Ishikawa (cell line): ENCODE measurements at regions not wholly inside any gene's neighbourhood (a gene's known extent, or its start where the extent isn't known, plus 50 kb on each side); places are given as distances from the start of the nearest gene placed in this dataset.

ENCODE experiments used
- CEBPB ChIP-seq: IDR thresholded peaks from 2 replicates; pipeline ENCODE4 v1.6.1; 2012
- CREB1 ChIP-seq: IDR thresholded peaks from 2 replicates; pipeline ENCODE4 v1.6.1; 2012; ENCODE audit warnings: low read depth
- EGR1 ChIP-seq: IDR thresholded peaks from 2 replicates; pipeline ENCODE4 v1.6.1; 2012
- EP300 ChIP-seq: IDR thresholded peaks from 2 replicates; pipeline ENCODE4 v1.6.1; 2012; ENCODE audit warnings: borderline replicate concordance
- FOXM1 ChIP-seq: IDR thresholded peaks from 2 replicates; pipeline ENCODE4 v1.6.1; 2012; ENCODE audit warnings: low read depth, borderline replicate concordance
- NFIC ChIP-seq: IDR thresholded peaks from 2 replicates; pipeline ENCODE4 v1.6.1; 2012
- RAD21 ChIP-seq: IDR thresholded peaks from 2 replicates; pipeline ENCODE4 v1.6.1; 2012; ENCODE audit warnings: low read depth
- TAF1 ChIP-seq: IDR thresholded peaks from 2 replicates; pipeline ENCODE4 v1.6.1; 2012; ENCODE audit warnings: low read depth, mild to moderate bottlenecking
- TCF12 ChIP-seq: IDR thresholded peaks from 2 replicates; pipeline ENCODE4 v1.6.1; 2012; ENCODE audit warnings: low read depth
- TEAD4 ChIP-seq: IDR thresholded peaks from 2 replicates; pipeline ENCODE4 v1.6.1; 2012
- YY1 ChIP-seq: IDR thresholded peaks from 2 replicates; pipeline ENCODE4 v1.6.1; 2012; ENCODE audit warnings: low read depth
- ZBTB7A ChIP-seq: IDR thresholded peaks from 2 replicates; pipeline ENCODE4 v1.6.1; 2012; ENCODE audit warnings: low read depth
- TF ChIP-seq, protein P1 (sequence below): IDR thresholded peaks from 2 replicates; pipeline ENCODE4 v1.6.1; 2012
- TF ChIP-seq, protein P2 (sequence below): IDR thresholded peaks from 2 replicates; pipeline ENCODE4 v1.6.1; 2012; ENCODE audit warnings: low read depth, mild to moderate bottlenecking
- TF ChIP-seq, protein P3 (sequence below): IDR thresholded peaks from 2 replicates; pipeline ENCODE4 v1.6.1; 2012

DNA sequence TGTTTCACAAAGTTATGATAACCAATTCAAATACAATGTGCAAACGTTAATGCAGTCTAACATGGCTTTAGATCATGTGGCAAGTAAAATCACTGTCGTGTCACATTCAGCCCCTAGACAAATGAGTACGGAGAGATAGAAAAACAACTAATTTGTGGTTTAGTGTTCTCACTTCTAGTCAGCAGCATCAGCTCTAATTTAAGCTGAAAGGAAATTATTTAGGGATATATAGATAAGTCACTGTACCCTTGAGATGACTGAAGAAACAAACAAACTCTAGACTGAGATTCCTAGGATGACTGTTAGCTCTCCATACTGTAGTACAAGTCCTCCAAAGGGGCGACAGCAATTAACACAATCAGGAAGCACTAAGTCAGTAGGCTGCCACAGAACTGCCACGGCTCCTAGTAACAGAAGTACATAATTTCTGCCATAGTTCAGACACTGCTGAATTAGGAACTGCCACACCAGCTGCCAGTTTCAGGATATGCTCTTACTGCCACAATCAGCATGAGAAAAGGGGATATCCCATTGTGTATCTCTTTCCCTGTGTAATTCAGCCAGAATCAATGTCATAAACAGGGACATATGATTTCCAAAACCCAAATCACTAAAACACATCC lies 150.4 kb upstream of the NEGR1 start:
- TF ChIP-seq TAF1: no peak
- no peak for TF ChIP-seq FOXM1
- TF ChIP-seq TCF12: no peak
- no peak for TF ChIP-seq EP300
- TF ChIP-seq, protein P1, sequence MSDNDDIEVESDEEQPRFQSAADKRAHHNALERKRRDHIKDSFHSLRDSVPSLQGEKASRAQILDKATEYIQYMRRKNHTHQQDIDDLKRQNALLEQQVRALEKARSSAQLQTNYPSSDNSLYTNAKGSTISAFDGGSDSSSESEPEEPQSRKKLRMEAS: no peak
- TF ChIP-seq, protein P2, sequence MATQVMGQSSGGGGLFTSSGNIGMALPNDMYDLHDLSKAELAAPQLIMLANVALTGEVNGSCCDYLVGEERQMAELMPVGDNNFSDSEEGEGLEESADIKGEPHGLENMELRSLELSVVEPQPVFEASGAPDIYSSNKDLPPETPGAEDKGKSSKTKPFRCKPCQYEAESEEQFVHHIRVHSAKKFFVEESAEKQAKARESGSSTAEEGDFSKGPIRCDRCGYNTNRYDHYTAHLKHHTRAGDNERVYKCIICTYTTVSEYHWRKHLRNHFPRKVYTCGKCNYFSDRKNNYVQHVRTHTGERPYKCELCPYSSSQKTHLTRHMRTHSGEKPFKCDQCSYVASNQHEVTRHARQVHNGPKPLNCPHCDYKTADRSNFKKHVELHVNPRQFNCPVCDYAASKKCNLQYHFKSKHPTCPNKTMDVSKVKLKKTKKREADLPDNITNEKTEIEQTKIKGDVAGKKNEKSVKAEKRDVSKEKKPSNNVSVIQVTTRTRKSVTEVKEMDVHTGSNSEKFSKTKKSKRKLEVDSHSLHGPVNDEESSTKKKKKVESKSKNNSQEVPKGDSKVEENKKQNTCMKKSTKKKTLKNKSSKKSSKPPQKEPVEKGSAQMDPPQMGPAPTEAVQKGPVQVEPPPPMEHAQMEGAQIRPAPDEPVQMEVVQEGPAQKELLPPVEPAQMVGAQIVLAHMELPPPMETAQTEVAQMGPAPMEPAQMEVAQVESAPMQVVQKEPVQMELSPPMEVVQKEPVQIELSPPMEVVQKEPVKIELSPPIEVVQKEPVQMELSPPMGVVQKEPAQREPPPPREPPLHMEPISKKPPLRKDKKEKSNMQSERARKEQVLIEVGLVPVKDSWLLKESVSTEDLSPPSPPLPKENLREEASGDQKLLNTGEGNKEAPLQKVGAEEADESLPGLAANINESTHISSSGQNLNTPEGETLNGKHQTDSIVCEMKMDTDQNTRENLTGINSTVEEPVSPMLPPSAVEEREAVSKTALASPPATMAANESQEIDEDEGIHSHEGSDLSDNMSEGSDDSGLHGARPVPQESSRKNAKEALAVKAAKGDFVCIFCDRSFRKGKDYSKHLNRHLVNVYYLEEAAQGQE: no peak
- TF ChIP-seq YY1: no peak
- no peak for TF ChIP-seq TEAD4
- TF ChIP-seq CREB1: no peak
- no peak for TF ChIP-seq ZBTB7A
- no peak for TF ChIP-seq NFIC

DNA sequence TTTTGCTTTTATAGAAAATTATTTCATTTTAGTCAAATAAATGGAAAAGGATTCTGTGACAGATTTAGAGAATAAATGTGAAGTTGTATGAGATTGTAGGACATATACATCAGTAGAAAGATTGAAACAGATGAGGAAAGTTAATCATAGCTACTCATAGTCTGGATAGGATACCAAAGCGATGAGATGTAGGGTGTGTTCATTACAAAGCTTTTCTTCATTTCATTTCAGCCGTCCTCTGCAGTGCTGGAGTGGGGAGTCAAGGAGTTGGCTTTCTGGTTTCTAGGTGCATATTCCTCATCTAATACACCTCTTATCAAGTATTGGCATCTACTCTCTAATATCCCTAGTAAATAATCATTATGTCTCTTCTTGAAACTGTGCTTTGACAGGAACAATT lies 149.5 kb upstream of the NEGR1 start:
- TF ChIP-seq, protein P3, sequence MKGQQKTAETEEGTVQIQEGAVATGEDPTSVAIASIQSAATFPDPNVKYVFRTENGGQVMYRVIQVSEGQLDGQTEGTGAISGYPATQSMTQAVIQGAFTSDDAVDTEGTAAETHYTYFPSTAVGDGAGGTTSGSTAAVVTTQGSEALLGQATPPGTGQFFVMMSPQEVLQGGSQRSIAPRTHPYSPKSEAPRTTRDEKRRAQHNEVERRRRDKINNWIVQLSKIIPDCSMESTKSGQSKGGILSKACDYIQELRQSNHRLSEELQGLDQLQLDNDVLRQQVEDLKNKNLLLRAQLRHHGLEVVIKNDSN: no peak
- TF ChIP-seq, protein P2: no peak
- no peak for TF ChIP-seq TAF1

DNA sequence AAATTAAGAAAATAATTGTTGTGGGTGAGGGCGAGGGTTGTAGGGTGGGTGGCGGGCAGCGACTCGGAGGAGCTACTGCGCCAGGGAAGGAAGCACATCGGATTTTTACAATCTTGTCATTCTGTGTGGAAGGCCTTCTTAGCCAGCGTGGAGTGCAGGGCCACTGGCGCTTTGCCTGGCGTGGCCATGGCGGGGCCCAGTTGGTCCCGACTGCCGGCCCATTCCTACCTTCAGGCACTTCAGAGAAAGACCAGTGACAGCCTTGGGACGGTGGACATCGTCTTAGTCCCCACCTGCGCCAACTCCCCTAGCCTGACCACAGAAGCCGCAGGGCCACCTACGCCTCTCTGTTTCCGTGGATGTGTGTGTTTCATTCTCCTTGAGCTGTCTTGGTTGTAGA lies 136.9 kb upstream of the NEGR1 start:
- TF ChIP-seq TCF12: no peak

DNA sequence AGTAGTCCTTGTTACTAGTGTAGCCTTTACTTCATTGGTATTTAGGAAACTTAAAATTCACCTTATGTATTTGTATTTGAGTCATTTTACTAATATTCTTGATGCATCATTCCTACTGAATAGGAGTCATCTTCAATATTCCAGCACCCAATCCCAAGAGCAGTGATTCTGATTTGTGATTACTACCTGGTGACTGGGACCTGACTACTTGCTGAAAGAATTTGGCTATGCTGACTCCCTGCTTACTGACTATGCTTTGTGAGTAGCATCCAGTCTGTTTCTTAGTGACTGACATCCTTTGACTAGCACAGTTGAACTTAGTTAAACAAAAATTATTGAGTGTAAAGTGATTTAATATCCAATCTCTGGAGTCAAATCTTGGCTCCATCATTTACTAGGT lies 129.9 kb upstream of the NEGR1 start:
- TF ChIP-seq CREB1 (no peak), TEAD4 (no peak), TCF12 (no peak), EGR1 (no peak), EP300 (no peak), YY1 (no peak), TAF1 (no peak), NFIC (no peak), CEBPB (no peak), ZBTB7A (no peak), FOXM1 (no peak), RAD21 (no peak)
- TF ChIP-seq, protein P3: no peak
- TF ChIP-seq, protein P2: no peak
- TF ChIP-seq, protein P1: no peak

DNA sequence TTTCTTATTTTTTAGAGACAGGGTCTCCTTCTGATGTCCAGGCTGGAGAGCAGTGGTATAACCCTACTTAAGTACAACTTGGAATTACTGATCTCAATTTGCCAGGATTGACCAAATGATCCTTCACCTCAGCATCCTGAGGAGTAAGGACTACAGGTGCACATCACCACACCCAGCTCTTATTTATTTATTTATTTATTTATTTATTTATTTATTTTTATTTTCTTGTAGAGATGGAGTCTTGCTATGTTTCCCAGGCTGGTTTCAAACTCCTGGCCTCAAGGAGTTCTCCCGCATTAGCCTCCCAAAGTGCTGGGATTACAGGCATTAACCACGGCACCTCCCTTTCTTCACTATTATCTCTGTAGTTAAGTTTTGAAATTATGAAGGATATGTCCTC lies 117.5 kb upstream of the NEGR1 start:
- TF ChIP-seq CREB1 (no peak), EGR1 (no peak), NFIC (no peak), EP300 (no peak), TCF12 (no peak), TAF1 (no peak), FOXM1 (no peak), CEBPB (no peak), TEAD4 (no peak), RAD21 (no peak), YY1 (no peak), ZBTB7A (no peak)
- TF ChIP-seq, protein P1: no peak
- TF ChIP-seq, protein P3: no peak
- TF ChIP-seq, protein P2: no peak
